Skeletal muscle satellite cell (primary cell): ENCODE measurements at regions not wholly inside any gene's neighbourhood (a gene's known extent, or its start where the extent isn't known, plus 50 kb on each side); places are given as distances from the start of the nearest gene placed in this dataset.
"Not testable (repeated sequence)": the region's sequence is repeated elsewhere in the genome, so short reads cannot be mapped to it uniquely, and the experiment has no call there.

Experiments
- H3K27me3 ChIP-seq: 2 replicates; pipeline ENCODE4 v1.7.0; 2013; ENCODE audit warnings: low read length; ENCODE audit not compliant: control insufficient read depth, insufficient read depth
- H3K36me3 ChIP-seq: 2 replicates; pipeline ENCODE4 v1.7.0; 2013; ENCODE audit warnings: mild to moderate bottlenecking, control low read depth, low read length; ENCODE audit not compliant: insufficient read depth
- H3K4me1 ChIP-seq: 2 replicates; pipeline ENCODE4 v1.7.0; 2013; ENCODE audit warnings: low read length; ENCODE audit not compliant: control insufficient read depth, insufficient read depth
- H3K4me2 ChIP-seq: 2 replicates; pipeline ENCODE4 v1.7.0; 2013; ENCODE audit warnings: mild to moderate bottlenecking, low read length
- H3K4me3 ChIP-seq: 2 replicates; pipeline ENCODE4 v1.7.0; 2013; ENCODE audit warnings: low read length
- H3K9ac ChIP-seq: 2 replicates; pipeline ENCODE4 v1.7.0; 2013; ENCODE audit warnings: mild to moderate bottlenecking, low read depth, low read length, moderate library complexity
- H3K9me3 ChIP-seq: replicated peaks from 2 replicates; pipeline ENCODE4 v1.7.0; 2013; ENCODE audit warnings: mild to moderate bottlenecking, control low read depth, low read length

GRCh38 chr18:33835419-33835818 lies 257.4 kb downstream of the ASXL3 start:
- Histone ChIP-seq H3K36me3 (no peaks in the 10 kb centered on the region), H3K9me3 (no peaks in the 10 kb centered on the region)

GRCh38 chr18:33833842-33834241 lies 255.8 kb downstream of the ASXL3 start:
- Histone ChIP-seq H3K9ac (no peak overlapping the region), H3K27me3 (peaks cover 9% of the 10 kb centered on the region), H3K9me3 (no peaks in the 10 kb centered on the region), H3K4me1 (no peaks in the 10 kb centered on the region), H3K4me3 (no peak overlapping the region), H3K36me3 (no peaks in the 10 kb centered on the region), H3K4me2 (no peak overlapping the region)

More at GRCh38 chr18:33835419-33835818, 257.4 kb downstream of the ASXL3 start:
- H3K27me3 ChIP-seq, result peaks cover 9% of the 10 kb centered on the region
- no peak overlapping the region for H3K4me2 ChIP-seq
- no peak overlapping the region for H3K4me3 ChIP-seq
- H3K4me1 ChIP-seq, result no peaks in the 10 kb centered on the region
- H3K9ac ChIP-seq, result no peak overlapping the region

GRCh38 chr18:33831424-33831823 lies 253.4 kb downstream of the ASXL3 start:
- Histone ChIP-seq H3K9ac (no peak overlapping the region), H3K4me2 (no peak overlapping the region), H3K4me1 (no peaks in the 10 kb centered on the region), H3K4me3 (no peak overlapping the region), H3K9me3 (no peaks in the 10 kb centered on the region), H3K27me3 (no peaks in the 10 kb centered on the region), H3K36me3 (no peaks in the 10 kb centered on the region)

GRCh38 chr18:33830213-33830612 lies 252.2 kb downstream of the ASXL3 start:
- Histone ChIP-seq H3K9ac (no peak overlapping the region), H3K4me1 (no peaks in the 10 kb centered on the region), H3K4me3 (no peak overlapping the region), H3K27me3 (no peaks in the 10 kb centered on the region), H3K4me2 (no peak overlapping the region), H3K9me3 (no peaks in the 10 kb centered on the region), H3K36me3 (no peaks in the 10 kb centered on the region)

- Histone ChIP-seq H3K36me3 (no peaks in the 10 kb centered on the region), H3K4me2 (no peak overlapping the region)
These were observed 250.9 kb downstream of the ASXL3 start for GRCh38 chr18:33828949-33829348.

GRCh38 chr18:33826151-33826550 lies 248.1 kb downstream of the ASXL3 start:
- no peak overlapping the region for H3K4me2 ChIP-seq
- no peaks in the 10 kb centered on the region for H3K27me3 ChIP-seq
- peaks cover 9% of the 10 kb centered on the region for H3K4me1 ChIP-seq
- no peak overlapping the region for H3K4me3 ChIP-seq
- H3K36me3 ChIP-seq, result no peaks in the 10 kb centered on the region
- H3K9ac ChIP-seq, result no peak overlapping the region
- H3K9me3 ChIP-seq, result no peaks in the 10 kb centered on the region

More at GRCh38 chr18:33828949-33829348, 250.9 kb downstream of the ASXL3 start:
- Histone ChIP-seq H3K4me3 (no peak overlapping the region), H3K9ac (no peak overlapping the region), H3K27me3 (no peaks in the 10 kb centered on the region), H3K4me1 (no peaks in the 10 kb centered on the region), H3K9me3 (no peaks in the 10 kb centered on the region)

- Histone ChIP-seq H3K9ac (no peak overlapping the region), H3K36me3 (no peaks in the 10 kb centered on the region), H3K27me3 (no peaks in the 10 kb centered on the region), H3K4me1 (peaks cover 15% of the 10 kb centered on the region), H3K9me3 (no peaks in the 10 kb centered on the region), H3K4me2 (no peak overlapping the region), H3K4me3 (no peak overlapping the region)
These were observed 243.5 kb downstream of the ASXL3 start for GRCh38 chr18:33821503-33821902.

GRCh38 chr18:33820517-33821371 lies 242.7 kb downstream of the ASXL3 start:
- Histone ChIP-seq H3K4me1 (peaks cover 15% of the 10 kb centered on the region), H3K4me3 (no peak overlapping the region), H3K9me3 (no peaks in the 10 kb centered on the region), H3K27me3 (no peaks in the 10 kb centered on the region), H3K36me3 (no peaks in the 10 kb centered on the region), H3K4me2 (no peak overlapping the region), H3K9ac (no peak overlapping the region)

GRCh38 chr18:33819692-33820343 lies 241.8 kb downstream of the ASXL3 start:
- not testable (repeated sequence) for H3K9me3 ChIP-seq, H3K4me2 ChIP-seq, H3K4me3 ChIP-seq, H3K36me3 ChIP-seq, H3K9ac ChIP-seq, H3K27me3 ChIP-seq
- H3K4me1 ChIP-seq, result peaks cover 15% of the 10 kb centered on the region

- H3K9ac ChIP-seq, result no peak overlapping the region
- no peaks in the 10 kb centered on the region for H3K9me3 ChIP-seq
- H3K4me3 ChIP-seq, result no peak overlapping the region
- no peak overlapping the region for H3K4me2 ChIP-seq
- H3K27me3 ChIP-seq, result no peaks in the 10 kb centered on the region
- H3K4me1 ChIP-seq, result peaks cover 15% of the 10 kb centered on the region
- no peaks in the 10 kb centered on the region for H3K36me3 ChIP-seq
These were observed 240.1 kb downstream of the ASXL3 start for GRCh38 chr18:33818145-33818544.

- no peaks in the 10 kb centered on the region for H3K27me3 ChIP-seq
- no peak overlapping the region for H3K4me2 ChIP-seq
- no peak overlapping the region for H3K4me3 ChIP-seq
- H3K9me3 ChIP-seq, result no peaks in the 10 kb centered on the region
- peaks cover 14% of the 10 kb centered on the region for H3K4me1 ChIP-seq
- no peaks in the 10 kb centered on the region for H3K36me3 ChIP-seq
- no peak overlapping the region for H3K9ac ChIP-seq
These were observed 239.1 kb downstream of the ASXL3 start for GRCh38 chr18:33817096-33817495.

GRCh38 chr18:33814546-33814945 lies 236.5 kb downstream of the ASXL3 start:
- Histone ChIP-seq H3K27me3 (no peaks in the 10 kb centered on the region), H3K4me2 (no peak overlapping the region), H3K9ac (no peak overlapping the region), H3K4me1 (peaks cover 4% of the 10 kb centered on the region), H3K4me3 (no peak overlapping the region), H3K36me3 (no peaks in the 10 kb centered on the region), H3K9me3 (no peaks in the 10 kb centered on the region)
